ENCODE measurements at regions not wholly inside any gene's neighbourhood (a gene's known extent, or its start where the extent isn't known, plus 50 kb on each side); places are given as distances from the start of the nearest gene placed in this dataset.
A peak's percentile ranks its signal among the peaks of the same experiment; 100 is the strongest.
"Not testable (repeated sequence)": the region's sequence is repeated elsewhere in the genome, so short reads cannot be mapped to it uniquely, and the experiment has no call there.

DNA sequence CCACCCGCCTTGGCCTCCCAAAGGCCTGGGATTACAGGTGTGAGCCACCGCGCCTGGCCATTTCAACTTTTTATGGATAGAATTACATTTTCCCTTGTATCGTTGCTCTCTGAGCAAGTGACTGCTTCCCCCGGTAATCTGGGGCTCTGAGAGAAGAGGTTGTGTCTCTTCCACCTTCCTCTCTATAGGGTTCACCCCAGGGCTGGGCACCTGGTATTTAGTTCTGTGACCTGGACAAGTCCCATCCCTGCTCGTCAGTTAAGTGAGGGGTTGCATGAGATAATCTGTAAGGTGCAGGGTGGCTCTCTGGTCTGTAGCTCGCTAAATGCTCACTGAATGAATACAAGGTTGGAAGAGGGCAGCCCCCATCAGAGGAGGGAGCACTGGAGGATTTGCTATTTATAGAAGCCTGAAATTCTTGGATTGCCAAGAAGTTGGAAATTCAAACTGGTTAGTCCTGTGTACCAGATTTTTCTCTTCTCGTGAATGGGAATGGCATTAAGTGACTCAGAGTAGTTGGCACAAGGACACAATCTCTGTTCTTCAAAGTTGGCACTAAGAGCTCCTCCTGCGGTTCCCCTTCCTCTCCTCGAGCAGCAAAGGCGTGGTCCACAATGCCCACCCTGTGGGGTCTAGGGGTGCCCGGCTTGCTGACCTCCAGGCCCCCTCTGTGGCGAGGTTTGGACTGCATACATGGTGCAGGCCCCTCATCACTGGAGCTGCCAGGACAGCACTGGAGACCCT is 68.1 kb upstream of the DLG1 start:
- DNase-seq = no peak

DNA sequence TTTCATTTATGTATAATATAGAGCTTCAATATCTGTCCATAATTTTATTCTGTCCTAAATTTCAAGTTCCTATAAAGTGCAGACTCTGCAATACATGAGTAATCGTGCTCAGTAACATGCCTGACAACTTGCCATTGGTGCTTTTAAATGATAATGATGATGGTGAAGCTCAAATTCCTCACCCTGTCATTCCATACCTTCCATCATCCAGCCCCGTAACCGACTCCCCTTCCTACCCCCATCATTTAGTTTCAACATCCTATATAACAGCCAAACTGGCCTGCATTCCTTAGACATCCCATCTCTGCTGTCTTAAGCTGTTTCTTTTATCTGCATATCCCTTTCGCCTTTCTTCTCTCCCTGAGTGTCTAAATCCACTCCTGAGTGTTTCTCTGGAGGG is 67.2 kb upstream of the DLG1 start:
- no peak for DNase-seq

DNA sequence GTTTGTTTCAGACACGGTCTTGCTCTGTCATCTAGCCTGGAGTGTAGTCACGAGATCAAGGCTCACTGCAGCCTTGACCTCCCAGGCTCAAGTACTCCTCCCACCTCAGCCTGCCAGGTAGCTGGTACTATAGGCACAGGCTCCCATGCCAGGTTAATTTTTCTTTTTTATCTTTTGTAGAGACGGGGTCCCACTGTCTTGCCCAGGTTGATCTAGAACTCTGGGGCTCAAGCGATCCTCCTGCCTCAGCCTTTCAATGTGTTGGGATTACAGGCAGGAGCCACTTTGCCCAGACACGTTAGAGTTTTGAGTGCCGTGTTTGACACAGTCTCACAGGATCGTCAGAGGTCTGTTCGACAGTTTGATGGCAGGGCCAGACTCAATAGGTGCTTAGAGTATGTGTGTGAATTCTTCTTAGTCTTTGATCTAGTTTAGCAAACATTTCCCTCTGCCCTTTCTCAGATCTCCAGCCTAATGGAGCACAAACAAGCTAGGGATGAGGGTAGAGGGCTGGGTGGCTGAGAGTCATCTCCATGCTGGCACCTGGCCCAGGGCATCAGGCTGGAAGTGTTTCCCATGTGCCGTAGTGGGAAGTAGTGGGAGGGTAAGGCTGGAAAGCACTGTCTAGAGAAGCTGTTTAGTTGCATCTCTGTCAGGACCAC is 66.1 kb upstream of the DLG1 start:
- no peak for DNase-seq

DNA sequence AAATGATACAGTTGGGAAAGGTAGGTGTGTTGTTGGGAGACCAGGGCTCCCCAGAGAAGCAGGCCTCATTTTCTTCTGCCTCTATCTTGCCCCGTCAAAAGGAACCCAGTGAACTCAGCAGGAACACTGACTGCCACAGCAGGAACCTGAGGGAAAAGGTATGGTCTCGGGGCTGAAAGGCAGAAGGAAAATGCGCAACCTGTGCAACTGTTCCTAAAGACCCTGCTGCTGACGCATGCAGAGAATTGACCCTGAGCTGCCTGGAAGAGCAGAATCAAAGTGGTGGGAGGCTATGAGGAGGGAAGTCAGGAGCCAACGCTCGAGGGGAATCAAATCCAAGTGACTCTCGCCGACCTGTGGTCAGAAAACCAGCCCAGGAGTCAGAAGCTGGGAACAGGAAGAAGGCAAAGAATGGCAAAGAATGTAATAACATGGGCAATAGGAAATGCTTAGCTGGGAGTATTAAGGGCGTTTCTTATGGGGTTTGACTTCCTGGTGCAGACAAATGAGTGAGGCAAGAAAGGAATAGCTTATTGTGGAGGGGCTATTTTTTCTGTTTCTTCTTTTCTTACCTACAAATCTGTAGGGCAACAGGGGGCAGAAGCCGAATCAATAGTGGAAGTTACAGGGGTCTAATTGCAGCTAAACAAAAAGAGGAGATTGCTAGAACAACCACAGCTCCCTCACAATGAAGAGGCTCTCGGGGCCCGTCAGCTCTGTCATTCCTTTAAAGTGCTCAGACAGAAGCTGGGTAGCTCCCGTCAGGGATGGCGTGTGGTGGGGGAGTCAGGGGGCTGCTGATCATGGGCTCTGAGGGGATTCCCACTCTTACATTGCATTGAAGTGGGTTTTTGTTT is 65.4 kb upstream of the DLG1 start:
- no peak for DNase-seq

DNA sequence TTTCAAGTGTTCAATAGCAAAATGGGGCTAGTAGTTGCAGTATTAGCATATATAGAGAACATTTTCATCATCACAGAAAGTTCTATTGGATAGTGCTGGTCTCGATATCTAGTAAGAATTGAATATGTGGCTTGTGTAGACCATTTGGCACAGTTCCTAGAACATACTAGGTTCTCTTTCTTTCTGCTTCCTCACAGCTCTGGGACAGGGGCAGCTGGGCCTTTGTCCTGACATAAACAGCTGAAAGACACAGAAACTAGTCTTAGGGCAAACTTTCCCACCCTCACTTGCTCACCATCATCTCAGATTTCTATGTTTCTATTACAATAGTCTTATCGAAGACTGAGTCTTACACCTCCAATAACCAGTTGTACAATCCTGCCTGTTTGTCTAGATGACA is 63.7 kb upstream of the DLG1 start:
- no peak for DNase-seq

DNA sequence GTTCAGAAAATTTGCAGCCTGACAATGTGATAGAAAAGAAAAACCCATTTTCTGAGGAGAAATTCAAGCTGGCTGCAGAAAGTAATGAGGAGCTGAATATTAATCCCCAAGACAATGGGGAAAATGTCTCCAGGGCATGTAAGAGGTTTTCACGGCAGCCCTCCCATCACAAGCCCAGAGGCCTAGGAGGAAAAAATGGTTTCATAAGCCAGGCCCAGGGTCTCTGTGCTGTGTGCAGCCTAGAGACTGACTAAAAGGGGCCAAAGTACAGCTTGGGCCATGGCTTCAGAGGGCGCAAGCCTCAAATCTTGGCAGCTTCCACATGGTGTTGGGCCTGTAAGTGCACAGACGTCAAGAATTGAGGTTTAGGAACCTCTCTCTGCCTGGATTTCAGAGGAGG is 61.7 kb upstream of the DLG1 start:
- DNase-seq = not testable (repeated sequence)

DNA sequence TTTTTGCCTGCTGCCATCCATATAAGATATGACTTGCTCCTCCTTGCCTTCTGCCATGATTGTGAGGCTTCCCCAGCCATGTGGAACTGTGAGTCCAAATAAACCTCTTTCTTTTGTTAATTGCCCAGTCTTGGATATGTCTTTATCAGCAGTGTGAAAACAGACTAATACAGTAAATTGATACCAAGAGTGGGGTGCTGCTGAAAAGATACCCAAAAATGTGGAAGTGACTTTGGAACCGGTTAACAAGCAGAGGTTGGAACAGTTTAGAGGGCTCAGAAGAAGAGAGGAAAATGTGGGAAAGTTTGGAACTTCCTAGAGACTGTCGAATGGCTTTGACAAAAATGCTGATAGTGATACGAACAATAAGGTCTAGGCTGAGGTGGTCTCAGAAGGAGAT is 61.1 kb upstream of the DLG1 start:
- not testable (repeated sequence) for DNase-seq

DNA sequence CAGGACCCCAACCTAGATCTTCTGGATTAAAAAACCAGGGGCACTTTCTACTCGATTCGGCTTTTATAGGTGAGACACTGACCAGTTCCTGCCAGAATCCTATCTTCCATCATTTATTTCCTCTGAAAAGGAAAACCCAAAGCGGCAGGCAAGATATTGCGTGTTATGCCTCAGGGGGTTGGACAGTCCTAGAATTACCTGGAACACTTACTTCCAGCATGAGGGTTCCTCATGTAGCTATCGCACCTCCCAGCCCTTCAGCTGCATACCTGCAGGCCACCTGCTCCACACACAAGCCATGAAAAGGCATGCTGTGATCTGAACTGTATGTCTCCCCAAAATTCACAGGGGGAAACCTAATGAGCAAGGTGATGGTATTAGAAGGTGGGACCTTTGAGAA is 58.3 kb upstream of the DLG1 start:
- DNase-seq = no peak

DNA sequence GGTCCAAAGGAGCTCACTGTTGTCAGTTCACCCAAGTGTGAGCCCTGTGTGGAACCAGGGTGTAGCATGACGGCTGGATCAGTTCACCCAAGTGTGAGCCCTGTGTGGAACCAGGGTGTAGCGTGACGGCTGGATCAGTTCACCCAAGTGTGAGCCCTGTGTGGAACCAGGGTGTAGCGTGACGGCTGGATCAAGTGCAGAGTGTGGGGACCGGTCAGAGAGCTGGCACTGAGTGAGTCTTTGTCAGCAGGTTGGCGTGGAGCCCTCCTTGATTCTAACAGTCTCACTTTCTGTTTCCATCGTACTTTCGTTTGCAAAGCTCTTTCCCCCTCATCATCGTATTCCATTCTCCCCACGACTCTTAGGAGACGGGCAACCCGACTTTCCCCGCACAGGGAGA is 57.9 kb upstream of the DLG1 start:
- no peak for DNase-seq

DNA sequence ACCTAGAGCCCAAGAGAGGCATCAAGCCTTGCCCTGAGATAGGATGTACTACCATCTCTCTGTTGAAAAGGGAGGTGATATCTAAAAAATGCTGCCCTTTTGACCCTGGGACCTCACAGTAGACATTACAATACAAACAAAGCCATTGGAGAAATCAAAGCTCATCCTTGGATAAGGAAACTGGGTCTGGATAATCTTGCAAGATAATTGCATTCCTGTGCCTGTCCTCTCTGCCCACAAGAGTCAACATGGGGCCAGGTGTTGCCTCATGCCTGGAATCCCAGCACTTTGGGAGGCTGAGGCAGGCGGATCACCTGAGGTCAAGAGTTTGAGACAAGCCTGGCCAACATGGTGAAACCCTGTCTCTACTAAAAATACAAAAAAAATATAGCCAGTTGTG is 57.3 kb upstream of the DLG1 start:
- DNase-seq = no peak

DNA sequence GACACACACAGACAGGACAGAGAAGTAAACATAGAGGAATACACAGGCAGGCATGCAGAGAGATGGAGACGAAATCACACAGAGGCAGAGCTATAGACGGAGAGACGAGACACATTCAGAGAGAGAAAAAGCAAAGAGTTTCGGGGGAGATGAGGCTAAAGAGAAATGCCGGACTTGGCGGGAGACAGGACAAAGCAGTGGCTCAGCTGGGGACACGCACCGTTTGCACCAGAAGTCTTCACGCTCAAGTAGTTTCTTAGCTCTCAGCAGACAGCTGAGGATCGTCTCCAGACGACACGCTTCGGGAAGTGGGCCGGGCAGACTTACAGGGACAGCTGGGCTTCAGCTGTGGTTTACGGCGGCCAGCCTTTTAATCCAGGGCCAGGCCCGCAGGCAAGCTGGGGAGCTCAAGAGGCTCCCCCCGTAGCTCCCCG is 56.2 kb upstream of the DLG1 start:
- peak; percentile 75 for DNase-seq

DNA sequence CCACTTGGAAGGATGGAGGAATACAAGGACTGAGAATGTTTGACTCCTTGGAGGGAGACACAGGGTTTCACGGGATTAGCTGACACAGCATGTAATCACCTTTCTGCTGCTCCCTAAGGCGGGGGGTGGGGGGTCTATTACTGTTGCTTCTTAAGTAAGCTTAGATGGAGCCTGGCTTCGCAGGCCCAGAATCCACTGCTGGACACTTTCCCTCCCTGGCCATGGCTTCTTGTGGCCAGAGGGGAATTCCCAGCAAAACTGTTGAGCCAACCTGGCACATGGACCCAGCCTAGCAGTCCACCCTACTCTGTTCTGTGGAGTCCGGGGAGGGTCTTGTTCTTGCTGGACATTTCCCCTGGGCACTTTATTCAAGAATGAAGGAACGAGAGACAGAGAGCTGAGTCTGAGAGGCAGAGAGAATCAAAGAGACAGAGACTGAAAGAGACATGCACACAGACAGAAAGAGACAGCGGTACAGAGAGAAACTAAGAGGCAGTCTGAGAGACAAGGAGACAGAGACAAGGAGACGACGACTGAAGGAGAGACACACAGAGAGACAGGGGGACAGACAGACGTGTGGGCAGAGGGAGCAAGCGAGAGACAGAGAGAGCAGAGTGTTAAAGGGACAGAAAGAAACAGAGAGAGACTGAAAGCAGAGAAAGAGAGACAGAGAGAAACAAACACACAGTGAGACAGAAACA is 55.6 kb upstream of the DLG1 start:
- DNase-seq = no peak

DNA sequence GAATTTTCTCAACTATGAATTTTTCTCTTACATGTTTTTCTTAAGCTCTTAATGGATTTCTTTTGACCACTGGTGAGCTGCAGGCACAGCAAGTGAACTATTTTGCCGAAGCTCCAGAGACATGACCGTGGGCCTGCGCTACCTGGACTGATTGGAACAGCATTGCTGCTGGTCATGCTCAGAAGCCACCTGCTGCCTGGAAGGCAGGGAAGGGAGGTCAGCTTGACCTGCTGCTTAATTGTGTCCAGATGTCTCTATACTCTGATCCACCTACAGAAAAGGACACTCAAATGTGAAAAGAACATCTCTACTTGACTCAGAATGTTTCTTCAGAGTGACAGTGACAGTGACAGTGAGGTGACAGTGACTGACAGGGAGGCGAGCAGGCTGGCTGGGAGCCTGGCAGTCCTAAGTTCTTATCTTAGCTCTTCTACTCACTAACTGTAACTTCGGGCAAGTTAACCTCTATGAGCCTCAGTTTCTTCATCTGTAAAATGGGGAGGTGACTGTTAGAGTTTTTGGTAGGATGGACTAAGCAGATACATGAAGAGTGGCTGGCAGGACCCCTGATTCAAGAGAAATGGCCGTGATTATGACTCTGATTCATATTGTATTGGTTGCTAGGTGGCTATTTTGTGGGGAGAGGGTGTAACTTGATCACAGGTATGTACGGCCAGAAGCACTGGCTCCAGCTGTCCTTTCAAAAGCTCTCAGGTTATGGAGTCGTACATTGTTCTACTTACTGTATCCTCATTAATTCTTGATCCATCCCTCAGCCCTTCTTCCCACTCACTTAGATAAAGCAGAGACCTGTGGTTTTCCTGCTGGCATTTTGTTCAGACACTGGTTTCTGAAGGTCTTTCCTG is 54.8 kb upstream of the DLG1 start:
- no peak for DNase-seq

DNA sequence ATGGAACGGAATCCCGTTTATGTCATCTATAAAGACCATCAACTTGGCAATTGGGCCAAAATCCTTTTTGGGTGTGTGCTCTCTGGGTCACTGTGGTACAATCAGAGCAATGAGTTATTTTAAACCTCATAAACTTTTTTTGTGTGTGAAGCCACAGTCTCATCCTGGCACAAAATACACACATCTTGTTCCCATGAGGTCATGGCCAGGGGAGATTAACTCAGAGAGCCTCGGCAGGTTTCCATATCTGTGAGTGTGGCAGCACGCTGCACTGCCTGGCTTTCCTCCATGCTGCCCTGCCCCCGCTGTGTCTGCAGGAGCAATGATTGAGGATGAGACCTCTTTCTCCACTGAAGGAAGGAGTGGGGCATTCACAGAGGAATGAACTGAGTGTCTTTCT is 54.0 kb upstream of the DLG1 start:
- DNase-seq = no peak

DNA sequence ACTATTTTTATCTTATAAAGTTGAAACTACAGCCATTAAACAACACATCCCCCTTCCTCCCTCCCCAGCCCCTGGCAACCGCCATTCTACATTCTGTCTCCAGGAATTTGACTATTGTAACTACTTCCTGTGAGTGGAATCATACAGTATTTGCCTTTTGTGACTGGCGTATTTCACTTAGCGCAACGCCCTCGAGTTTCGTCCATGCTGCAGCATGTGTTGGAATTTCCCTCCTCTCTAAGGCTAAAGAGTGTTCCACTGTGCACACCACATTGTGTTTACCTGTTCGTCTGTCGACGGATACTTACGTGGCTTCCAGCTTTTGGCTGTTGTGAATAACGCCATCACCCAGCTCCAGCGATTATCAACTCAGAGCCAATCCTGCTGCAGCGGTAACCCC is 52.0 kb upstream of the DLG1 start:
- DNase-seq = no peak

DNA sequence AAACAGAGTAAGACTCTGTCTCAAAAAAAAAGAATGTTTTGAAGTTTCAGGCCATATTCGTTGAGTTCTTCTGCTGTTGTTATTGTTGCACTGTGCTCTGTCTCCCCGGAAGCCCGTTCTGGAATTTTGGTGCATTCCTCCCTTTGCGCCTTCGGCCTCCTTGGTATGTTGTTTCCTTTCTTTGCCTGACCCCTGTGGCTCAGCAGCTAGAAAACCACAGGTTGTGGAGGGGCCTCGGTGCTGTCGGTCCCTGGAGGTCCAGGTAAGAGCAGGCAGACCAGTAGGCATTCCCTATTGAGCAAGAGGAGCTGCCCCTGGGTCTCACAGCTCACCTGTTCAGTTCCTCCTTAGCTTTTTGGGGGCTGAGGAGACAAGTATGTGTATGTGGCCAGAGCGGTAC is 51.0 kb upstream of the DLG1 start:
- peak; percentile 77 for DNase-seq
